Activated T-cell treated with anti-CD3 and anti-CD28 coated beads, Interleukin-2, amount 50 U/mL, for 24 hours (primary cell): ENCODE measurements at regions not wholly inside any gene's neighbourhood (a gene's known extent, or its start where the extent isn't known, plus 50 kb on each side); places are given as distances from the start of the nearest gene placed in this dataset.

Experiments used
- DNase-seq: peaks from one replicate; pipeline ENCODE4 v3.0.0-alpha.2; 2020
- H3K27ac Mint-ChIP-seq: 2 replicates; pipeline ENCODE4 v1.8.0; 2020; ENCODE audit warnings: mild to moderate bottlenecking, mixed read lengths
- H3K27me3 Mint-ChIP-seq: 2 replicates; pipeline ENCODE4 v1.8.0; 2020; ENCODE audit warnings: mixed read lengths
- H3K36me3 Mint-ChIP-seq: 2 replicates; pipeline ENCODE4 v1.8.0; 2020; ENCODE audit warnings: low read depth, mixed read lengths
- H3K4me1 Mint-ChIP-seq: 2 replicates; pipeline ENCODE4 v1.8.0; 2020; ENCODE audit warnings: low read depth, mixed read lengths
- H3K4me3 Mint-ChIP-seq: 2 replicates; pipeline ENCODE4 v1.8.0; 2020; ENCODE audit warnings: mild to moderate bottlenecking, moderate library complexity, mixed read lengths
- H3K9me3 Mint-ChIP-seq: 2 replicates; pipeline ENCODE4 v1.8.0; 2020; ENCODE audit warnings: mixed read lengths

- Mint-ChIP-seq H3K9me3 (peaks cover 8% of the 10 kb centered on the region), H3K4me3 (no peak overlapping the region), H3K36me3 (no peaks in the 10 kb centered on the region), H3K4me1 (no peaks in the 10 kb centered on the region), H3K27me3 (no peaks in the 10 kb centered on the region), H3K27ac (no peak overlapping the region)
- no peak for DNase-seq
Observed at GRCh38 chr6:92849636-92850035, 569.7 kb downstream of the EPHA7 start.

- H3K36me3 Mint-ChIP-seq: no peaks in the 10 kb centered on the region
- no peak overlapping the region for H3K4me3 Mint-ChIP-seq
- no peaks in the 10 kb centered on the region for H3K4me1 Mint-ChIP-seq
- H3K9me3 Mint-ChIP-seq: peaks cover 8% of the 10 kb centered on the region
- no peak for DNase-seq
- no peak overlapping the region for H3K27ac Mint-ChIP-seq
- H3K27me3 Mint-ChIP-seq: no peaks in the 10 kb centered on the region
Observed at GRCh38 chr6:92848901-92849300, 570.5 kb downstream of the EPHA7 start.

DNA sequence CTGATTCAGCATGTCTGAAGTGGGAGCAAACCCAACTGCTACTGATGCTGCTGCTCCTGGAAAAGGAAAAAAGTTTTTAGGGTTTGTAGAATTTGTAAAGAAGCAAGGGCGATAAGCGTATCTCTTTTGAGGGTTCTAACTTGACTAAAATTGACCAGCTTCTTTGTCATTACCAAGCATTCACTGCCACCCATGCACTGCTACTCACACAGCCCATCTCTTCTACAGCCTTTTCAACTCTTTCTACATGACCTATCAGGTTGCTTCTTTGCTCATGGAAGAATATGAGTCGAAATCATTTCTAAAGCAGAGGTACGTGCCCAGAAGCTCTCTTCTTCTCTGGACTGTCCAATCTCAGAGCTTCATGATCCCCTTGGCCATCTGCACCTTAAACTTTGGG, 570.9 kb downstream of the EPHA7 start:
- H3K4me3 Mint-ChIP-seq: no peak overlapping the region
- no peak for DNase-seq
- H3K9me3 Mint-ChIP-seq: peaks cover 8% of the 10 kb centered on the region
- H3K36me3 Mint-ChIP-seq: no peaks in the 10 kb centered on the region
- no peaks in the 10 kb centered on the region for H3K27me3 Mint-ChIP-seq
- H3K27ac Mint-ChIP-seq: no peak overlapping the region
- H3K4me1 Mint-ChIP-seq: no peaks in the 10 kb centered on the region

- Mint-ChIP-seq H3K27ac (no peak overlapping the region), H3K9me3 (peaks cover 8% of the 10 kb centered on the region), H3K4me3 (no peak overlapping the region), H3K36me3 (no peaks in the 10 kb centered on the region), H3K27me3 (no peaks in the 10 kb centered on the region), H3K4me1 (no peaks in the 10 kb centered on the region)
- DNase-seq: no peak
Observed at GRCh38 chr6:92847988-92848387, 571.4 kb downstream of the EPHA7 start.

DNA sequence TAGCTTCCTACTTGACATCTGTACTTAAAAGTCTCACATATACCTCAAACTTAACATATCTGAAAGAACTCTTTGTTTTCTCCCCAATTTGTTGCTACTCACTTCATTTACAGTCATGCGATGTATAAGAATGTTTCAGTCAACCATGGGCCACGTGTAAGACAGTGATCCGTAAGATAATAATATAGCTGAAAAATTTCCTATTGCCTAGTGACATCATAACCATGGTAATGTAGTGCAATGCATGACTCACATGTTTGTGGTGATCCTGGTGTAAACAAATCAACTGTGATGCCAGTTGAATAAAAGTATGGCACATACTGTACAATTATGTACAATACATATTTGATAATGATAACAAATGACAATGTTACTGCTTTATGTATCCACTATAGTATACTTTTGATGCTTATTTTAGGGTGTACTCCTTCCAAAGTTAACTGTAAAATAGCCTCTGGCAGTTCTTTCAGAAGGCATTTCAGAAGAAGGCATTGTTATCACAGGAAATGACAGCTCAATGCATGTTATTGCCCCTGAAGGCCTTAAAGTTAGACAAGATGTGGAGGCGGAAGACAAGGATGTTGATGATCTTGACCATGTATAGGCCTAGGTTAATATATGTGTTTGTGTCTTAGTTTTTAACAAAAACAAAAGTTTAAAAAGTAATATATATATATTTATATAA, 579.0 kb downstream of the EPHA7 start:
- Mint-ChIP-seq H3K27me3 (no peaks in the 10 kb centered on the region), H3K4me3 (no peak overlapping the region), H3K27ac (no peak overlapping the region), H3K9me3 (peaks cover 6% of the 10 kb centered on the region), H3K4me1 (no peaks in the 10 kb centered on the region), H3K36me3 (no peaks in the 10 kb centered on the region)
- DNase-seq: no peak

DNA sequence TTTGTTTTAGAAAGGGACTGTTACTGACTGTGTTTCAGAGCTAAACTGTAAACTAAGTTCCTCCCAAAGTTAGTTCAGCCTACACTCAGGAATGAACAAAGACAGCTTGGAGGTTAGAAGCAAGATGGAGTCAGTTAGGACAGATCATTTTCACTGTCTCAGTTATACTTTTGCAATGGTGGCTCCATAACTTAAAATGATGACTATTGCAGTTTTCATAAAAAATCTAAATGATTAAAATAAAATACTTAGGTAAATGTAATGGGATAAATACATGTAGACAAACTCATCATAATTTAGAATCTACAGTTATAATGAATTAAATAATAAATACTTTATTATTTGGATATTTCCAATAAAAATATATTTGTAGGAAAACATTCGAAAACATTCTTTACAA, 590.6 kb downstream of the EPHA7 start:
- H3K4me3 Mint-ChIP-seq: no peak overlapping the region
- H3K27me3 Mint-ChIP-seq: no peaks in the 10 kb centered on the region
- H3K27ac Mint-ChIP-seq: no peak overlapping the region

DNA sequence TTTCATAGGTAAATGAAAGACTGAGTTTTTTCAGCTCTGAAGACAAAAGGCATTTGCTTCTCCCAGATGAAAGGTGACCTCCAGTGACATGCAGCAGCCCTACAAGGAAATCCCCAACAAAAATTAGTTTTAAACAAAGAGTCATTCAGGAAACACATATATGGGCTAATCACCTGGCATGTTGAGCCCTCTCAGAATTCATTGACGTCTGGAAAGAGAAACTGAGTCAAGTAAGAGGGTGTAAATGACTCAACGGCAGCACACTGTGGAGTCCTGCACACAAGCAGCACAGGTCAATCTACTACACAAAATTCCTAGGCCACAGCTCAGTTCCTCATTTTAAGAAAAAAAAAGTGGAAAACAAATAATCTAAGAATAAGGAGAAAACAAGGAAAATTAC, 592.3 kb downstream of the EPHA7 start:
- Mint-ChIP-seq H3K9me3 (peaks cover 10% of the 10 kb centered on the region), H3K27me3 (no peaks in the 10 kb centered on the region), H3K4me1 (no peaks in the 10 kb centered on the region), H3K36me3 (no peaks in the 10 kb centered on the region), H3K4me3 (no peak overlapping the region), H3K27ac (no peak overlapping the region)
- DNase-seq: no peak

More for the DNA sequence above, 590.6 kb downstream of the EPHA7 start:
- no peak for DNase-seq
- H3K36me3 Mint-ChIP-seq: no peaks in the 10 kb centered on the region
- H3K9me3 Mint-ChIP-seq: peaks cover 10% of the 10 kb centered on the region
- H3K4me1 Mint-ChIP-seq: no peaks in the 10 kb centered on the region

- H3K9me3 Mint-ChIP-seq: peaks cover 10% of the 10 kb centered on the region
- DNase-seq: no peak
- no peaks in the 10 kb centered on the region for H3K4me1 Mint-ChIP-seq
Observed at GRCh38 chr6:92826633-92827032, 592.7 kb downstream of the EPHA7 start.

DNA sequence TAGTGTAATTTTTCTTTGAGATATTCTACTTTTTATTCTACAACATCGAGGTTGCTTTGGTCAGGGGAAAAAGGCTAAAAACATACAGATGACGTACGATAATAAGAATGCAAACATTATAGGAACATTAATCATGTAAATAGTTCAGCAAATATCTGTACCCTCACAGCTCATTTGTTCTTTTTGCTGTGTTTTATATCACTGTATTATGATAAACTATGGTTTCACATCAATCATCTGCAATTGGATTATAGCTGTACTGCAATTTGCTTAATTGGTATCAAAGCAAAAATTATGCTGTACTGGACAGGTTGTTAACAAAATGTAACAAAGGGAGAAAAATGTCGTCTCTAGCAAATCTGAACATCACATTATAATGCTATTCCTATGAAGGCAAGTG, 597.1 kb downstream of the EPHA7 start:
- no peaks in the 10 kb centered on the region for H3K27me3 Mint-ChIP-seq
- no peak for DNase-seq
- no peaks in the 10 kb centered on the region for H3K36me3 Mint-ChIP-seq
- H3K27ac Mint-ChIP-seq: no peak overlapping the region
- peaks cover 8% of the 10 kb centered on the region for H3K9me3 Mint-ChIP-seq
- H3K4me3 Mint-ChIP-seq: no peak overlapping the region
- no peaks in the 10 kb centered on the region for H3K4me1 Mint-ChIP-seq

More at GRCh38 chr6:92826633-92827032, 592.7 kb downstream of the EPHA7 start:
- Mint-ChIP-seq H3K36me3 (no peaks in the 10 kb centered on the region), H3K4me3 (no peak overlapping the region), H3K27ac (no peak overlapping the region), H3K27me3 (no peaks in the 10 kb centered on the region)

GRCh38 chr6:92820601-92821000, 598.8 kb downstream of the EPHA7 start:
- Mint-ChIP-seq H3K4me3 (no peak overlapping the region), H3K9me3 (no peaks in the 10 kb centered on the region), H3K27me3 (no peaks in the 10 kb centered on the region)

GRCh38 chr6:92810913-92811312, 608.4 kb downstream of the EPHA7 start:
- H3K27me3 Mint-ChIP-seq: no peaks in the 10 kb centered on the region
- no peaks in the 10 kb centered on the region for H3K4me1 Mint-ChIP-seq
- no peak for DNase-seq
- no peak overlapping the region for H3K27ac Mint-ChIP-seq
- no peak overlapping the region for H3K4me3 Mint-ChIP-seq
- H3K9me3 Mint-ChIP-seq: peaks cover 2% of the 10 kb centered on the region
- no peaks in the 10 kb centered on the region for H3K36me3 Mint-ChIP-seq

More at GRCh38 chr6:92820601-92821000, 598.8 kb downstream of the EPHA7 start:
- no peak for DNase-seq
- no peaks in the 10 kb centered on the region for H3K36me3 Mint-ChIP-seq
- no peaks in the 10 kb centered on the region for H3K4me1 Mint-ChIP-seq
- H3K27ac Mint-ChIP-seq: no peak overlapping the region

DNA sequence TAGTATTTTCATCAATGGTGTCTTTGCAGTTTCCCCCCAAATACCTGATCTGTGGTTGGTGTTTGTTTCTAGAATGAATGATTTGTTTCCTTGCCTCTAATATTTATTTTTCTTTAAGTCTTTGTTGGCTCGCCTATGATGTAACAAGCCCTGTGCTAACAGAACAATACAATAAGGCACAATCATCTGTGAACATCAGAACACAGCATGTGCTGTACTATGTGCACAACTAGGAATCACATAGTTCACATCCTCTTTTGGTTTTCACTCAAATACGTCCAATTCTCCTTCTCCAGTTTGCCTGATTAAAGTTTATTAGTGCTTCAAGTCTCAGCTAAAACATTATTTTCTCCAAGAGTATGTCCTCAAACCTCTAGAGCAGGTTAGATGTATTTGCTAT, 613.1 kb downstream of the EPHA7 start:
- H3K4me3 Mint-ChIP-seq: no peak overlapping the region
- no peaks in the 10 kb centered on the region for H3K27me3 Mint-ChIP-seq
- H3K4me1 Mint-ChIP-seq: no peaks in the 10 kb centered on the region
- no peaks in the 10 kb centered on the region for H3K36me3 Mint-ChIP-seq
- no peak for DNase-seq
- H3K9me3 Mint-ChIP-seq: peaks cover 2% of the 10 kb centered on the region
- H3K27ac Mint-ChIP-seq: no peak overlapping the region

GRCh38 chr6:92791403-92791802, 628.0 kb downstream of the EPHA7 start:
- H3K9me3 Mint-ChIP-seq: peaks cover 7% of the 10 kb centered on the region
- DNase-seq: no peak
- H3K27me3 Mint-ChIP-seq: no peaks in the 10 kb centered on the region
- no peak overlapping the region for H3K27ac Mint-ChIP-seq
- H3K4me3 Mint-ChIP-seq: no peak overlapping the region
- no peaks in the 10 kb centered on the region for H3K36me3 Mint-ChIP-seq
- no peaks in the 10 kb centered on the region for H3K4me1 Mint-ChIP-seq

DNA sequence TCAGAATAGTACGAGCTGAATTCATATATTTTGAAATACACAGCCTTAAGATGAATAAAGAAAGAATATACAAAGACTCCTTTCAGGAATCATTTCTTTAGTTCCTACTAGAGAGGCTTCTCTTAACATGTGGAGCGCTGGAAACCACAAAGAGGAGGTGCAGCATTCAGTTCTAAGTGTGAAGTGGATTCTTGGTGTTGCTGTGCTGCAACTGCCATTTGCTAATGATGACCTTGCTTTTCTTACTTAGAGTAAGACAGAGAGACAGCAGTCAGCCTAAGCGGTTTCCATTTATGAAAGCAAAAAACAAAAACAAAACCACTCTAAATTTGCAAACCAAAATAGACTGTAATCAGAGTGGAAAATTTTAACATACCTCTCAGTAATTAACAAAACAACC, 629.0 kb downstream of the EPHA7 start:
- no peaks in the 10 kb centered on the region for H3K27me3 Mint-ChIP-seq
- no peaks in the 10 kb centered on the region for H3K36me3 Mint-ChIP-seq
- no peak overlapping the region for H3K27ac Mint-ChIP-seq
- H3K9me3 Mint-ChIP-seq: peaks cover 7% of the 10 kb centered on the region
- H3K4me1 Mint-ChIP-seq: no peaks in the 10 kb centered on the region
- no peak overlapping the region for H3K4me3 Mint-ChIP-seq
- DNase-seq: no peak

- DNase-seq: no peak
- Mint-ChIP-seq H3K27ac (no peak overlapping the region), H3K4me1 (no peaks in the 10 kb centered on the region), H3K4me3 (no peak overlapping the region), H3K36me3 (no peaks in the 10 kb centered on the region), H3K27me3 (no peaks in the 10 kb centered on the region), H3K9me3 (peaks cover 8% of the 10 kb centered on the region)
Observed at GRCh38 chr6:92784235-92784634, 635.1 kb downstream of the EPHA7 start.

GRCh38 chr6:92779746-92780145, 639.6 kb downstream of the EPHA7 start:
- H3K4me3 Mint-ChIP-seq: no peak overlapping the region
- H3K9me3 Mint-ChIP-seq: peaks cover 4% of the 10 kb centered on the region
- H3K4me1 Mint-ChIP-seq: no peaks in the 10 kb centered on the region
- no peak overlapping the region for H3K27ac Mint-ChIP-seq
- H3K27me3 Mint-ChIP-seq: no peaks in the 10 kb centered on the region
- no peak for DNase-seq
- H3K36me3 Mint-ChIP-seq: no peaks in the 10 kb centered on the region
